Upper lobe of left lung (tissue), 6 donors: ENCODE measurements at regions not wholly inside any gene's neighbourhood (a gene's known extent, or its start where the extent isn't known, plus 50 kb on each side); places are given as distances from the start of the nearest gene placed in this dataset.
A peak's percentile ranks its signal among the peaks of the same experiment; 100 is the strongest.

ENCODE experiments used
- ATAC-seq, 2 donors: fragments of 200-7000 bp; cut with Tn5 transposase; one replicate each; pipeline ENCODE4 v1.9.1; 2022; ENCODE audit warnings: mild to moderate bottlenecking in 2 of 2, moderate library complexity in 2 of 2; ENCODE audit not compliant: low FRiP score in 2 of 2
- DNase-seq, 2 donors: peaks; one replicate each; pipeline ENCODE4 v3.0.0-alpha.2; 2019 to 2020
- H3K27ac ChIP-seq, 4 donors: fragments of 200-600 bp; sonication (generic); one replicate each; pipeline ENCODE4 v1.5.1; 2016 to 2019
- H3K27me3 ChIP-seq, 4 donors: fragments of 200-600 bp; sonication (generic); one replicate each; pipeline ENCODE4 v1.5.1; 2017 to 2019
- H3K36me3 ChIP-seq, 4 donors: fragments of 200-600 bp; sonication (generic); one replicate each; pipeline ENCODE4 v1.5.1; 2016 to 2019
- H3K4me1 ChIP-seq, 4 donors: fragments of 200-600 bp; sonication (generic); one replicate each; pipeline ENCODE4 v1.5.1; 2018 to 2019
- H3K4me3 ChIP-seq, 4 donors: fragments of 200-600 bp; sonication (generic); one replicate each; pipeline ENCODE4 v1.5.1; 2017 to 2019; ENCODE audit warnings: mild to moderate bottlenecking in 2 of 4, moderate library complexity in 1 of 4
- H3K9me3 ChIP-seq, 4 donors: fragments of 200-600 bp; sonication (generic); one replicate each; pipeline ENCODE4 v1.5.1; 2018 to 2019
- EP300 ChIP-seq, 4 donors: sonication (generic); formaldehyde crosslinking; IDR thresholded peaks; one replicate each; pipeline ENCODE4 v1.5.1; 2017; ENCODE audit warnings: antibody characterized with exemption in 4 of 4, control low read depth in 2 of 4
- POLR2A ChIP-seq, 4 donors: fragments of 450-650 bp; IDR thresholded peaks; one replicate each; pipeline ENCODE4 v1.5.1; 2016 to 2017; ENCODE audit warnings: antibody characterized with exemption in 4 of 4, mild to moderate bottlenecking in 2 of 4
- POLR2AphosphoS5 ChIP-seq, 2 donors: sonication (generic); formaldehyde crosslinking; IDR thresholded peaks; one replicate each; pipeline ENCODE4 v1.5.1; 2017; ENCODE audit warnings: antibody characterized with exemption in 2 of 2
- WGBS, 2 donors: methylation state at CpG; one replicate each; pipeline ENCODE4 v1.1.5; 2017 to 2018; 5-methylcytosine and 5-hydroxymethylcytosine counted together
- TF ChIP-seq, protein P1 (sequence below), 6 experiments: fragments of 450-650 bp in 4 of 6; fragments of 200-600 bp in 2 of 6; sonication (generic) in 2 of 6; IDR thresholded peaks; one replicate each; pipeline ENCODE4 v1.5.1; 2016 to 2019; ENCODE audit warnings: antibody characterized with exemption in 6 of 6
- donor health status: DM: no; HTN: no; CAD: no; lungs with moderate emphysema.
- donor health status: DM: no; HTN: yes; CAD: no; lungs with severe emphysema.

DNA sequence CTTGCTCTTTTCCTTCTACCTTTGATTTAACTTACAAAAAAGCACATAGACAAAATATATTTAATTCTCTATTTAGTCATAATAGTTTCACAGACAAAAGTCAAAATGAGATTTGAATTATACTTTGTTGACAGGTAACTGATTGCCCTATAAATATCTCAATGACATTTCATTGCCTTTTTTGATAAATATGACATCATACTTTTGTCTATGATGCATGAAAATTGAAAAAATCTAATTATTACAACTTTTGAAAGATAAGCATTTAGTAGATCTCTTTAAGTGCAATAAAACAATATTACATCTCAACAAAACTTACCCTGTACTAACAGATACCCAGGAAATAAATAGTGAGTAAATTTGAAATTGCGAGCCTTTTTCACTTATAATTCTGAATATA, 147.9 kb downstream of the SERPINI1 start:
- ATAC-seq (no peak), DNase-seq (no peak)
- TF ChIP-seq EP300 (IDR thresholded peaks at IDR 0.05) (no peak), POLR2A (IDR thresholded peaks at IDR 0.05) (no peak), POLR2AphosphoS5 (IDR thresholded peaks at IDR 0.05) (no peak)
- TF ChIP-seq, protein P1, sequence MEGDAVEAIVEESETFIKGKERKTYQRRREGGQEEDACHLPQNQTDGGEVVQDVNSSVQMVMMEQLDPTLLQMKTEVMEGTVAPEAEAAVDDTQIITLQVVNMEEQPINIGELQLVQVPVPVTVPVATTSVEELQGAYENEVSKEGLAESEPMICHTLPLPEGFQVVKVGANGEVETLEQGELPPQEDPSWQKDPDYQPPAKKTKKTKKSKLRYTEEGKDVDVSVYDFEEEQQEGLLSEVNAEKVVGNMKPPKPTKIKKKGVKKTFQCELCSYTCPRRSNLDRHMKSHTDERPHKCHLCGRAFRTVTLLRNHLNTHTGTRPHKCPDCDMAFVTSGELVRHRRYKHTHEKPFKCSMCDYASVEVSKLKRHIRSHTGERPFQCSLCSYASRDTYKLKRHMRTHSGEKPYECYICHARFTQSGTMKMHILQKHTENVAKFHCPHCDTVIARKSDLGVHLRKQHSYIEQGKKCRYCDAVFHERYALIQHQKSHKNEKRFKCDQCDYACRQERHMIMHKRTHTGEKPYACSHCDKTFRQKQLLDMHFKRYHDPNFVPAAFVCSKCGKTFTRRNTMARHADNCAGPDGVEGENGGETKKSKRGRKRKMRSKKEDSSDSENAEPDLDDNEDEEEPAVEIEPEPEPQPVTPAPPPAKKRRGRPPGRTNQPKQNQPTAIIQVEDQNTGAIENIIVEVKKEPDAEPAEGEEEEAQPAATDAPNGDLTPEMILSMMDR (IDR thresholded peaks at IDR 0.05): no peak
- peaks cover 0 to 6% (median 0%) of the 10 kb centered on the region in 4 donors for H3K4me1 ChIP-seq
- no peak overlapping the region for H3K27ac ChIP-seq
- no peaks in the 10 kb centered on the region for H3K9me3 ChIP-seq
- WGBS, 2 donors: 90 to 93% methylated on average over 1 of the region's 1 CpG
- no peaks in the 10 kb centered on the region for H3K36me3 ChIP-seq
- no peaks in the 10 kb centered on the region for H3K27me3 ChIP-seq
- H3K4me3 ChIP-seq: no peak overlapping the region

DNA sequence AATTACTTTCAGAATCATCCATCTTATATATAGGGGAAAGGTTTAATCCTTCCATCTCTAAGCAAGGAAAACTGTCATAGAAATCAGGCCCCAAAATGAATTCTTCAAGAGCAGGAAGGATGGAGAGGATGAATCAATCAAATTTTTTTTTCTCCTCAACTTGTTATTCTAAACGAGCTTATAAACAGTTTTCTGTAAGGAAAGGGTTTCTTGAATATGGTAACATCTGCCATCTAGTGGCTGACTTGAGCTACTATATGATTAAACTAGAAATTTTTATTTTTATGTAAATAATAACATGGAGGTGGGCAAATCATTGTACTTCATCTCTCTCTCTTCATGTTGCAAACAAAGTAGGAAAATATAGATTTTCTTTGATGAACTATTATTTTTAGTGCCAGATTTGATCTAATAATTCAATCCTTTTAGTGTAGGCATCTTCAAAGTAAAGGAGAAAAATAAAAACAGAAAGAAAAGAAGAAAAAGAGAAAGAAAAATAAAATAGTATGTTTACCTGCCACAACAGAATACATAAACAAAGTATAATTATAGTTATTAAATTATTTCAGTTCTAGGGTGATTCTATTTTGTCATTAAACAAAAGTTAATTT, 146.6 kb downstream of the SERPINI1 start:
- H3K4me1 ChIP-seq: peaks cover 0 to 6% (median 0%) of the 10 kb centered on the region in 4 donors
- ATAC-seq (peak in 1 of 2 donors; percentile 70), DNase-seq (no peak)
- H3K27me3 ChIP-seq: no peaks in the 10 kb centered on the region
- TF ChIP-seq POLR2A (IDR thresholded peaks at IDR 0.05) (no peak), POLR2AphosphoS5 (IDR thresholded peaks at IDR 0.05) (no peak)
- TF ChIP-seq, protein P1 (IDR thresholded peaks at IDR 0.05): peak; percentile 19 to 64 (median 48)
- H3K4me3 ChIP-seq: no peak overlapping the region
- H3K36me3 ChIP-seq: no peaks in the 10 kb centered on the region
- no peaks in the 10 kb centered on the region for H3K9me3 ChIP-seq
- H3K27ac ChIP-seq: no peak overlapping the region
- 0 to 3% methylated on average over 1 of the region's 1 CpG for WGBS, 2 donors

DNA sequence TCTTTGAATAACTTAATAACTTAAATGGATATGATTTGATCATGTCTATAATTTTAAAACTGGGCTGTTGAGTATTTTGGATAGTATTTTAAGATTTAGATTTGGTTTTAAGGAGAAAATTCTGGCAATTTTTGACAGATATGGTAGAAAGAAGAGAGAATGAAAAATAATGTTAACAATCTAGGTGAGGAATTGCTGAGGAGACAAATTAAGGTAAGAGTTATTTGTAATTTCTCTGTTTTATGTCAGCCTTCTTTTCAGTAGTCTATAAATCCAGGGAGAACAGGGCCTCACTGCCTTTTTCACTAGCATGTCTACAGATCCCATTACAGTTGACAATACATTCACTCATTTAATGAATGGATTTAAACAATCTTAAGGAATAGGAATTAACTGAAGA, 144.7 kb downstream of the SERPINI1 start:
- Histone ChIP-seq H3K9me3 (no peaks in the 10 kb centered on the region), H3K36me3 (no peaks in the 10 kb centered on the region), H3K27me3 (no peaks in the 10 kb centered on the region), H3K27ac (no peak overlapping the region), H3K4me3 (no peak overlapping the region), H3K4me1 (peaks cover 0 to 6% (median 0%) of the 10 kb centered on the region in 4 donors)
- ATAC-seq: no peak
- no peak for DNase-seq
- TF ChIP-seq EP300 (IDR thresholded peaks at IDR 0.05) (no peak), POLR2AphosphoS5 (IDR thresholded peaks at IDR 0.05) (no peak), POLR2A (IDR thresholded peaks at IDR 0.05) (no peak)
- TF ChIP-seq, protein P1 (IDR thresholded peaks at IDR 0.05): no peak

DNA sequence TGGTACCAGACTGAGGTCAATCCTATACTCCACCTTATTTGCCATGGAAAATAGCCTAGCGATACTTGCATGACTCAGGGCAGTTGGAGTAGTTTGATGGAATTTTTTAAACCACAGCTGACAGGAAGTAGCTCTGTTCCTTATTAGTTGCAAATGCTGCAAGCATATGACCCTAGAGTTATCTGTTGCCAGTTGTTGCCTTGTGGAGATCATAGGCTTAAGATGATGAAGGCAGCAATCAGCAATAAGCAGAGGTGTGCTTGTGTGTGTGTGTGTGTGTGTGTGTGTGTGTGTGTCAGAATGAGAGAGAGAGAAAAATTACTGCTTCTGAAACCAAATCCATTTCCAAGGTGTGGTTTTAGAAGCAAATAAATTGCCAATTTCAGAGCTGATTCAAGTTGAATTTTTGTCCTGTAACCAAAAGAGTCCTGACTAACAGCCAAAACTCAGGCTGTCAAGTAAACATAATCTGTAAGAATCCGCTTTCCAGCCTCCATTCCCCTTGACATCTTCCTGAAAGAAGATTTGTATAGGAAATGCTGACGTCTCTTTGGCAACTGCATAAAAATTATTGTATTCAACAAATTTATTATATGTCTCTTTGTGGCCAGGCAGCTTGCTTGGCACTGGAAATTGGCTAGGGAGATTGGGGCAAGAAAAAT, 141.2 kb downstream of the SERPINI1 start:
- DNase-seq: no peak
- Histone ChIP-seq H3K4me3 (no peak overlapping the region), H3K9me3 (no peaks in the 10 kb centered on the region), H3K27ac (peak overlapping the region in 2 of 4 donors; percentile 7 to 44), H3K27me3 (no peaks in the 10 kb centered on the region), H3K36me3 (no peaks in the 10 kb centered on the region), H3K4me1 (peaks cover 0 to under 1% (median 0%) of the 10 kb centered on the region in 4 donors)
- TF ChIP-seq POLR2A (IDR thresholded peaks at IDR 0.05): no peak
- peak in 1 of 4 donors; percentile 31 for TF ChIP-seq EP300 (IDR thresholded peaks at IDR 0.05)
- TF ChIP-seq, protein P1 (IDR thresholded peaks at IDR 0.05): no peak
- no peak for TF ChIP-seq POLR2AphosphoS5 (IDR thresholded peaks at IDR 0.05)
- peak; percentile 70 to 85 for ATAC-seq
- WGBS, 2 donors: 21 to 33% methylated on average over 3 of the region's 3 CpGs
